DND-41 (cell line): ENCODE measurements at regions not wholly inside any gene's neighbourhood (a gene's known extent, or its start where the extent isn't known, plus 50 kb on each side); places are given as distances from the start of the nearest gene placed in this dataset.

ENCODE experiments used
- EZH2 ChIP-seq: IDR thresholded peaks from 3 replicates; pipeline ENCODE4 v1.6.1; 2012; ENCODE audit warnings: borderline replicate concordance, low read depth, mild to moderate bottlenecking, moderate library complexity, low read length, inconsistent platforms; ENCODE audit not compliant: severe bottlenecking
- TF ChIP-seq, protein P1 (sequence below): IDR thresholded peaks from 2 replicates; pipeline ENCODE4 v1.5.1; 2012; ENCODE audit warnings: borderline replicate concordance, low read length, moderate library complexity, mild to moderate bottlenecking; ENCODE audit not compliant: poor library complexity, severe bottlenecking; ENCODE audit errors: extremely low read depth

DNA sequence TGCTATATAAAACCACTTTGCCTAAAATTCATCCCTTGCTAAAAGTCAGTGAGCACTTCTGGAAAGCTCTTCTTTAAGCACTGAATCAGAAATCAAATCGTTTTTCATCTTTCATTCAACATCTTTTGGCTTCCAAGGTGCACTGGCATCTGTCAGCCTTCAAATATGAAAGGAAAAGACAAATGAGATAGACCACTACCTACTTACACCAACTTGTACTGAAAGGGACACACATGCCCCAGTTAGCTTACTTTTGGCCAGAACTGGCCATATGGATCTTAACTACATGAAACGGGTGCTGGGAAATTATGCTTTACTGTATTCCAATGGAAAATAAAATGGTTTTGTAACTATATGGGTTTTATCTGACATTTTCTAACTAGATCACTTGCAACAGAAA, 332.0 kb upstream of the ARPP21 start:
- TF ChIP-seq, protein P1, sequence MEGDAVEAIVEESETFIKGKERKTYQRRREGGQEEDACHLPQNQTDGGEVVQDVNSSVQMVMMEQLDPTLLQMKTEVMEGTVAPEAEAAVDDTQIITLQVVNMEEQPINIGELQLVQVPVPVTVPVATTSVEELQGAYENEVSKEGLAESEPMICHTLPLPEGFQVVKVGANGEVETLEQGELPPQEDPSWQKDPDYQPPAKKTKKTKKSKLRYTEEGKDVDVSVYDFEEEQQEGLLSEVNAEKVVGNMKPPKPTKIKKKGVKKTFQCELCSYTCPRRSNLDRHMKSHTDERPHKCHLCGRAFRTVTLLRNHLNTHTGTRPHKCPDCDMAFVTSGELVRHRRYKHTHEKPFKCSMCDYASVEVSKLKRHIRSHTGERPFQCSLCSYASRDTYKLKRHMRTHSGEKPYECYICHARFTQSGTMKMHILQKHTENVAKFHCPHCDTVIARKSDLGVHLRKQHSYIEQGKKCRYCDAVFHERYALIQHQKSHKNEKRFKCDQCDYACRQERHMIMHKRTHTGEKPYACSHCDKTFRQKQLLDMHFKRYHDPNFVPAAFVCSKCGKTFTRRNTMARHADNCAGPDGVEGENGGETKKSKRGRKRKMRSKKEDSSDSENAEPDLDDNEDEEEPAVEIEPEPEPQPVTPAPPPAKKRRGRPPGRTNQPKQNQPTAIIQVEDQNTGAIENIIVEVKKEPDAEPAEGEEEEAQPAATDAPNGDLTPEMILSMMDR: no peak
- no peak for TF ChIP-seq EZH2
